SK-N-MC (cell line): ENCODE measurements at regions not wholly inside any gene's neighbourhood (a gene's known extent, or its start where the extent isn't known, plus 50 kb on each side); places are given as distances from the start of the nearest gene placed in this dataset.
A peak's percentile ranks its signal among the peaks of the same experiment; 100 is the strongest.

Experiments
- DNase-seq: peaks from one replicate; pipeline ENCODE4 v3.0.0-alpha.2; 2011; ENCODE audit warnings: low read depth, low spot score
- H3K27ac ChIP-seq: fragments of 200-600 bp; sonication (generic); 2 replicates; pipeline ENCODE4 v1.5.1; 2016; ENCODE audit warnings: mixed run types
- H3K36me3 ChIP-seq: fragments of 200-600 bp; sonication (generic); 2 replicates; pipeline ENCODE4 v1.6.1; 2017; ENCODE audit warnings: antibody characterized with exemption, low read length, mixed read lengths; ENCODE audit not compliant: insufficient read depth
- H3K4me3 ChIP-seq: fragments of 200-600 bp; sonication (generic); 2 replicates; pipeline ENCODE4 v1.5.1; 2016
- H3K9ac ChIP-seq: fragments of 200-600 bp; sonication (generic); 2 replicates; pipeline ENCODE4 v1.8.0; 2017; ENCODE audit warnings: mixed run types, mixed read lengths; ENCODE audit not compliant: insufficient read length
- H3K9me3 ChIP-seq: fragments of 200-600 bp; sonication (generic); 2 replicates; pipeline ENCODE4 v1.6.1; 2017; ENCODE audit warnings: low read depth, mild to moderate bottlenecking, antibody characterized with exemption, low read length, moderate library complexity, mixed read lengths
- EZH2 ChIP-seq: fragments of 200-600 bp; sonication (generic); IDR thresholded peaks from one replicate; pipeline ENCODE4 v1.6.1; 2017; ENCODE audit warnings: antibody characterized with exemption
- FOXP2 ChIP-seq: optimal IDR thresholded peaks from 2 replicates; pipeline ENCODE3; 2011; ENCODE audit warnings: mild to moderate bottlenecking, moderate library complexity; ENCODE audit not compliant: insufficient read depth; ENCODE audit errors: extremely low read length, control extremely low read depth
- POLR2AphosphoS5 ChIP-seq: IDR thresholded peaks from 2 replicates; pipeline ENCODE4 v1.6.1; 2012; ENCODE audit warnings: mild to moderate bottlenecking, low read depth, low read length, borderline replicate concordance

- H3K4me3 ChIP-seq: no peak overlapping the region
- no peak overlapping the region for H3K9ac ChIP-seq
- no peak overlapping the region for H3K27ac ChIP-seq
- no peaks in the 10 kb centered on the region for H3K9me3 ChIP-seq
- DNase-seq: no peak
- H3K36me3 ChIP-seq: no peaks in the 10 kb centered on the region
- TF ChIP-seq POLR2AphosphoS5 (no peak), EZH2 (no peak), FOXP2 (no peak)
Measured at GRCh38 chr2:121000804-121001203, 265.1 kb downstream of the GLI2 start.

DNA sequence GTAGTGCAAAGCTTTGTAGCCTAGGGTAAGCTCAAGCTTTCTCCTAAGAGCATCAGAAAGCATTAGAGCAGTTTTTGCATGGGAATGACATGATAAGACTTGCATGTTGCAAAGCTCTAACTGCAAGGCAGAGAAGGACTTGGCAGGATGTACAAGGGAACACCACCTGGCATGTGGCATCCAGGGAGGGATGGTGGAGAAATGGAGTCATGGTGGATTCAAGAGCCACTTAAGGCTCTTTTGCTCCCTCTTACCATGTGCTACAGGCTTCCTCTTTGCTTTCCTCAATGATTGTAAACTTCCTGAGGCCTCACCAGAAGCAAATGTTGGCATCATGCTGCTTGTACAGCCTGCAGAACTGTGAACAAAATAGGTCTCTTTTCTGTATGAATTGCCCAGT, 266.0 kb downstream of the GLI2 start:
- TF ChIP-seq EZH2 (no peak), POLR2AphosphoS5 (no peak), FOXP2 (no peak)

GRCh38 chr2:121002597-121002996, 266.9 kb downstream of the GLI2 start:
- no peak overlapping the region for H3K9ac ChIP-seq
- no peak overlapping the region for H3K27ac ChIP-seq
- H3K36me3 ChIP-seq: no peaks in the 10 kb centered on the region
- DNase-seq: no peak
- no peak for TF ChIP-seq FOXP2
- TF ChIP-seq POLR2AphosphoS5: no peak
- no peak for TF ChIP-seq EZH2
- no peaks in the 10 kb centered on the region for H3K9me3 ChIP-seq
- no peak overlapping the region; the same call in 1 of the 2 replicates for H3K4me3 ChIP-seq

More for the DNA sequence above, 266.0 kb downstream of the GLI2 start:
- H3K4me3 ChIP-seq: no peak overlapping the region
- DNase-seq: no peak
- H3K27ac ChIP-seq: no peak overlapping the region
- no peaks in the 10 kb centered on the region for H3K9me3 ChIP-seq
- no peak overlapping the region for H3K9ac ChIP-seq
- H3K36me3 ChIP-seq: no peaks in the 10 kb centered on the region

- no peaks in the 10 kb centered on the region for H3K36me3 ChIP-seq
- peak overlapping the region; percentile 39; the same call in 1 of the 2 replicates for H3K27ac ChIP-seq
- peak overlapping the region; percentile 59 for H3K4me3 ChIP-seq
- H3K9ac ChIP-seq: no peak overlapping the region
- TF ChIP-seq FOXP2 (no peak), EZH2 (no peak), POLR2AphosphoS5 (no peak)
- H3K9me3 ChIP-seq: no peaks in the 10 kb centered on the region
- peak; percentile 42 for DNase-seq
Measured at GRCh38 chr2:121003391-121003790, 267.7 kb downstream of the GLI2 start.

DNA sequence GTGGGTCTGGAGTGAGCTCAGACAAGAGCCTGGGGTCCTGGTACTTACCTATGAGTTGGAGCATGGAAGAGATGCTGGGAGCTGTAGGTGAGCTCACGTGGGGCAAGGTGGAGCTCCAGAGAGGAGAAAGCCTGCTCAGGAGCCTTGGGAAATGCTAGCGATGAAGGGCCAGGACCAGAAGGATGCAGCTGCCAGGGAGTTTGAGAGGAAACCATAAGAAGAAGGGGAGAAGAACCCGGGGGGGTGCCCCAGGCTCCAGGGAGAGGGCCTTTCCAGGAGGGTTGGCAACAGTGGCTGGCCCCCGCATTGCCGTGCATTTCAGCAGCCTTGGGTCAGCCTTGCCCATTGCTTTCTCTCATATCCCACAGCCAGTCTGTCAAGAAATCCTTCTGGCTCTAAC, 268.7 kb downstream of the GLI2 start:
- Histone ChIP-seq H3K36me3 (no peaks in the 10 kb centered on the region), H3K9ac (no peak overlapping the region)
- TF ChIP-seq FOXP2: no peak
- TF ChIP-seq POLR2AphosphoS5: no peak
- TF ChIP-seq EZH2: no peak

GRCh38 chr2:121004950-121005349, 269.3 kb downstream of the GLI2 start:
- H3K4me3 ChIP-seq: no peak overlapping the region
- no peak overlapping the region for H3K9ac ChIP-seq
- H3K27ac ChIP-seq: no peak overlapping the region
- H3K36me3 ChIP-seq: no peaks in the 10 kb centered on the region
- no peaks in the 10 kb centered on the region for H3K9me3 ChIP-seq
- TF ChIP-seq FOXP2: no peak
- no peak for TF ChIP-seq POLR2AphosphoS5
- TF ChIP-seq EZH2: no peak
- DNase-seq: no peak

More for the DNA sequence above, 268.7 kb downstream of the GLI2 start:
- DNase-seq: no peak
- no peaks in the 10 kb centered on the region for H3K9me3 ChIP-seq
- no peak overlapping the region for H3K27ac ChIP-seq
- H3K4me3 ChIP-seq: no peak overlapping the region

- DNase-seq: no peak
- Histone ChIP-seq H3K9ac (no peak overlapping the region), H3K4me3 (no peak overlapping the region), H3K36me3 (no peaks in the 10 kb centered on the region), H3K27ac (no peak overlapping the region), H3K9me3 (no peaks in the 10 kb centered on the region)
- TF ChIP-seq POLR2AphosphoS5 (no peak), FOXP2 (no peak), EZH2 (no peak)
Measured at GRCh38 chr2:121005453-121005852, 269.8 kb downstream of the GLI2 start.

- Histone ChIP-seq H3K9ac (no peak overlapping the region), H3K9me3 (no peaks in the 10 kb centered on the region), H3K4me3 (no peak overlapping the region), H3K27ac (no peak overlapping the region), H3K36me3 (no peaks in the 10 kb centered on the region)
- TF ChIP-seq EZH2 (no peak), POLR2AphosphoS5 (no peak), FOXP2 (no peak)
- no peak for DNase-seq
Measured at GRCh38 chr2:121006743-121007489, 271.2 kb downstream of the GLI2 start.

DNA sequence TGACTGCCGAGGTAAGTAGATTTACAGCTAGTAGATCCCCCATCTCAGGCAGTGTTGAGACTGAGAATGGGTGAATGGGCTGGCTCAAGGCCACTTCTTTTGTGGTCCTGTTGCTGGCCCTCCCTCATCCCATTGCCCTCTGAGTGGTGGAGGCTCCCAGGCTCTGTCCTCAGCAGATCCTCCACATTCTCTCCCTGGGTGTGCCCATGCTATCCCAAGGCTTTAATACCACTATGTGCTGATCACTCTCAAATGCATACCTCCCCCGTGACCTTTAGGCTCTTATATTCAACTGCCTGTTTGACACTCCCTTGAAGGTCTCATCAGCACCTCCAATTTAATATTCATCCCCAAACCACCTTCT, 271.8 kb downstream of the GLI2 start:
- Histone ChIP-seq H3K36me3 (no peaks in the 10 kb centered on the region), H3K9ac (no peak overlapping the region), H3K9me3 (no peaks in the 10 kb centered on the region), H3K27ac (no peak overlapping the region), H3K4me3 (no peak overlapping the region)
- no peak for TF ChIP-seq POLR2AphosphoS5
- DNase-seq: no peak
